Testis (tissue), 2 donors: ENCODE measurements at regions not wholly inside any gene's neighbourhood (a gene's known extent, or its start where the extent isn't known, plus 50 kb on each side); places are given as distances from the start of the nearest gene placed in this dataset.

ENCODE experiments used
- CTCF ChIP-seq, 3 experiments: fragments of 450-650 bp in 2 of 3; fragments of 200-600 bp in 1 of 3; sonication (generic) in 1 of 3; IDR thresholded peaks; one replicate each; pipeline ENCODE4 v1.5.1; 2016 to 2019; ENCODE audit warnings: antibody characterized with exemption in 3 of 3, mild to moderate bottlenecking in 2 of 3, moderate library complexity in 1 of 3
- POLR2A ChIP-seq: fragments of 450-650 bp; IDR thresholded peaks from one replicate; pipeline ENCODE4 v1.6.1; 2017; ENCODE audit warnings: antibody characterized with exemption, mild to moderate bottlenecking, moderate library complexity

- TF ChIP-seq CTCF (IDR thresholded peaks at IDR 0.05) (no peak), POLR2A (no peak)
These were observed 53.5 kb upstream of the DUSP10 start for GRCh38 chr1:221795380-221795779.
